GM18858 (cell line): ENCODE measurements at regions not wholly inside any gene's neighbourhood (a gene's known extent, or its start where the extent isn't known, plus 50 kb on each side); places are given as distances from the start of the nearest gene placed in this dataset.

Experiments used
- ATAC-seq: cut with Tn5 transposase; IDR thresholded peaks from one replicate; pipeline ENCODE4 v1.9.1; 2021; ENCODE audit not compliant: unreplicated experiment

- ATAC-seq: no peak
These were observed 166.8 kb downstream of the NR4A2 start for GRCh38 chr2:156165742-156166141.

- ATAC-seq: no peak
These were observed 168.3 kb downstream of the NR4A2 start for GRCh38 chr2:156164091-156164720.

GRCh38 chr2:156158808-156159207 is 173.7 kb downstream of the NR4A2 start:
- ATAC-seq: no peak

GRCh38 chr2:156157670-156158069 is 174.9 kb downstream of the NR4A2 start:
- ATAC-seq: no peak

- ATAC-seq: no peak
These were observed 175.9 kb downstream of the NR4A2 start for GRCh38 chr2:156156580-156156979.

- no peak for ATAC-seq
These were observed 177.2 kb downstream of the NR4A2 start for GRCh38 chr2:156155319-156155718.

- no peak for ATAC-seq
These were observed 181.2 kb downstream of the NR4A2 start for GRCh38 chr2:156151351-156151750.

GRCh38 chr2:156147594-156148330 is 184.8 kb downstream of the NR4A2 start:
- peak; percentile 84 for ATAC-seq

GRCh38 chr2:156145976-156146375 is 186.5 kb downstream of the NR4A2 start:
- ATAC-seq: no peak

- ATAC-seq: no peak
These were observed 187.1 kb downstream of the NR4A2 start for GRCh38 chr2:156145469-156145868.

GRCh38 chr2:156136566-156136965 is 196.0 kb downstream of the NR4A2 start:
- no peak for ATAC-seq

- no peak for ATAC-seq
These were observed 197.6 kb downstream of the NR4A2 start for GRCh38 chr2:156134887-156135286.

- ATAC-seq: no peak
These were observed 199.6 kb downstream of the NR4A2 start for GRCh38 chr2:156132941-156133340.

- ATAC-seq: no peak
These were observed 200.4 kb downstream of the NR4A2 start for GRCh38 chr2:156132130-156132529.

- ATAC-seq: no peak
These were observed 203.3 kb downstream of the NR4A2 start for GRCh38 chr2:156129227-156129626.

- ATAC-seq: no peak
These were observed 207.5 kb downstream of the NR4A2 start for GRCh38 chr2:156125018-156125417.

GRCh38 chr2:156124458-156124857 is 208.1 kb downstream of the NR4A2 start:
- ATAC-seq: no peak

GRCh38 chr2:156118753-156119416 is 213.6 kb downstream of the NR4A2 start:
- ATAC-seq: no peak

- no peak for ATAC-seq
These were observed 216.4 kb downstream of the NR4A2 start for GRCh38 chr2:156116113-156116512.

GRCh38 chr2:156115338-156115737 is 217.2 kb downstream of the NR4A2 start:
- ATAC-seq: no peak

- ATAC-seq: no peak
These were observed 220.2 kb downstream of the NR4A2 start for GRCh38 chr2:156112323-156112722.

- peak; percentile 97 for ATAC-seq
These were observed 221.6 kb downstream of the NR4A2 start for GRCh38 chr2:156110890-156111289.
